ENCODE measurements at regions not wholly inside any gene's neighbourhood (a gene's known extent, or its start where the extent isn't known, plus 50 kb on each side); places are given as distances from the start of the nearest gene placed in this dataset.
"Not testable (repeated sequence)": the region's sequence is repeated elsewhere in the genome, so short reads cannot be mapped to it uniquely, and the experiment has no call there.

- no peak for DNase-seq
These were observed 137.1 kb downstream of the LY86 start for GRCh38 chr6:6725468-6726209.

GRCh38 chr6:6728169-6728941 lies 139.8 kb downstream of the LY86 start:
- no peak for DNase-seq

GRCh38 chr6:6729971-6730370 lies 141.5 kb downstream of the LY86 start:
- no peak for DNase-seq

GRCh38 chr6:6730831-6731230 lies 142.3 kb downstream of the LY86 start:
- DNase-seq, result no peak

GRCh38 chr6:6734479-6735465 lies 146.3 kb downstream of the LY86 start:
- no peak for DNase-seq

GRCh38 chr6:6736791-6737654 lies 148.5 kb downstream of the LY86 start:
- DNase-seq, result peak in 1 of 2 experiments; percentile 8

- no peak for DNase-seq
These were observed 149.2 kb downstream of the LY86 start for GRCh38 chr6:6737671-6738070.

- no peak for DNase-seq
These were observed 149.6 kb downstream of the LY86 start for GRCh38 chr6:6738108-6738507.

- DNase-seq, result no peak
These were observed 150.6 kb downstream of the LY86 start for GRCh38 chr6:6738922-6739716.

GRCh38 chr6:6740595-6740994 lies 152.1 kb downstream of the LY86 start:
- DNase-seq, result no peak

GRCh38 chr6:6741264-6741663 lies 152.7 kb downstream of the LY86 start:
- DNase-seq, result no peak

- no peak for DNase-seq
These were observed 154.0 kb downstream of the LY86 start for GRCh38 chr6:6742535-6742934.

- DNase-seq, result no peak
These were observed 156.0 kb downstream of the LY86 start for GRCh38 chr6:6744551-6744950.

- DNase-seq, result not testable (repeated sequence)
These were observed 157.3 kb downstream of the LY86 start for GRCh38 chr6:6745637-6746332.

GRCh38 chr6:6746333-6746969 lies 157.9 kb downstream of the LY86 start:
- no peak for DNase-seq

GRCh38 chr6:6746970-6747338 lies 158.4 kb downstream of the LY86 start:
- no peak for DNase-seq

GRCh38 chr6:6747371-6747770 lies 158.9 kb downstream of the LY86 start:
- no peak for DNase-seq

- no peak for DNase-seq
These were observed 159.5 kb downstream of the LY86 start for GRCh38 chr6:6748001-6748400.

GRCh38 chr6:6749702-6750491 lies 161.4 kb downstream of the LY86 start:
- no peak for DNase-seq

Measured in NCI-H1930 (cell line).